GM18858 (cell line): ENCODE measurements at regions not wholly inside any gene's neighbourhood (a gene's known extent, or its start where the extent isn't known, plus 50 kb on each side); places are given as distances from the start of the nearest gene placed in this dataset.

Source experiments
- ATAC-seq: cut with Tn5 transposase; IDR thresholded peaks from one replicate; pipeline ENCODE4 v1.9.1; 2021; ENCODE audit not compliant: unreplicated experiment

DNA sequence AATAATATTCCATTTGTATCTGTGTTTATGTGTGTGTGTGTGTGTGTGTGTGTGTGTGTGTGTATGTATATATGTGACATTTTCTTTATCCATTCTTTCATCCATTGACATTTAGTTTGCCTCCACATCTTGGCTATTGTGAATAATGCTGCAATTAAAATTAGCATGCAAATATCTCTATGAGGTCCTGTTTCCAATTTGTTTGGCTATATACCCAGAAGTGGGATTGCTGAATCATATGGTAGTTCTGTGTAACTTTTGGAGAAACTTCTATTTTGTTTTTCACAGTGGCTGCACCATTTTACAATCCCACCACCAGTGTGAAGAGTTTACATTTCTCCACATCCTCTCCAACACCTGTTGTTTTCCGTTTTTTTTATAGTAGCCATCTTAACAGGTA, 53.1 kb downstream of the CH25H start:
- ATAC-seq, result no peak

DNA sequence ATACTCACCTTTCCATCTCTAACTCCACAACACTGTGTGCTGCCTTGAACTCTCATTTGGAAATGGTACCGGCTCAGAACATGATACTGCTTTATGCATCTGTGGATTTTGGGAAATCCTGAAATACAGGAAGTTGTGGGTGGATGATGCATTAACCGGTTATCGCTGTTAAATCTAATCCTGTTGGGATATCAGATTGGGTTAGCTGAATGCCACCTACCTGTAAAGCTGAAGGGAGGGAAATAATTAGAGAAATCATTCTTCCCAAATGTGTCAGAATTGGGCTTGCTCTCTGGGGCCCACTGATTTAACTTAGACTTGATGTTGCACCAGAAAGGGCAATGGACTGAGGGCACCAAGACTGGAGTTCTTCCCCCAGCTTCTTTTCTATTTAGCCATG, 54.0 kb downstream of the CH25H start:
- ATAC-seq, result no peak

DNA sequence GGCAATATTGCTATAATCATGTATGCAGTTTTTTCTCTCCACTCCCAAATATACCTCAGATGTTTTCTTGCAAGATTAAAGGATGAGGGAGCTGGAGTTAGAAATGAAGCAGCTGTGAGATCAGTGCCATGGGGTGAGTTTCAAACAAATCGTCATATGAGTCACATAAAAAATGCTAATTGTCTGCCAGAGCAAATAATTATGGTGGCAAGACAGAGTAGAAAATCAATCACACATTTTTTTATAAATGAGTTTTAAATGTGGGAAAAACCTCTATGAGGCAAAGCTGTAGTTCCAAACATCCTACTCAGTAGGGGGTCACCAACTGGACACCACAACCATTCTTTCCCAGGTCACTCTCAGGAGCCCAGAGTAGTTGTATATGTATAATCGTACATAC, 55.3 kb downstream of the CH25H start:
- ATAC-seq, result no peak

DNA sequence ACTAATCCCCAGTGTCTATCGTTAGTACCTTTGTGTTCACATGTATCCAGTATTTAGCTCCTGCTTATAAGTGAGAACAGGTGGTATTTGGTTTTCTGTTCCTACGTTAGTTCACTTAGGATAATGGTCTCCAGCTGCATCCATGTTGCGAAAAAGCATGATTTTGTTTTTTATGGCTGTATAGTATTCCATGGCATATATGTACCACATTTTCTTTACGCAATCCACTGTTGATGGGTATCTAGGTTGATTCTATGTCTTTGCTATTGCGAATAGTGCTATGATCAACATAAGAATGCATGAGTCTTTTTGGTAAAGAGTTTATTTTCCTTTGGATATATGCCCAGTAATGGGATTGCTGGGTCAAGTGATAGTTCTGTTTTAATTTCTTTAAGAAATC, 59.1 kb downstream of the CH25H start:
- no peak for ATAC-seq

DNA sequence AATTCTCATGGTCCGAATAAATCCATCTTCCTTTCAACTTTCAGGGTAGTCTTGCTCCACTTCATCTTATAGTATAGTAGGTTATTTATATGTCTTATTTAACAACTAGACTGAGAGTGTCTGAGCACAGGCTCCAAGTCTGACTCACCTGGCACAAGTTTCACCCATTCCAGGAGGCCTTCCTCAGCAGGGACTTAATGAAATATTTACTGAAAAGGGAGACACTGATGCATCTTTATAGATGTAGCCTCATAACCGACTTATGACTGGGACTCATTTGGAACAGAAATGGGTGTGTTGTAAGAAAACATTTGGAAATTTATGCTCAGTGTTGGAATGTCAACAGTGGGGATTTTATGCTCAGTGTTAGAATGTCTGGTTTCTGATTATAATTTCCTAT, 59.9 kb downstream of the CH25H start:
- ATAC-seq, result no peak

DNA sequence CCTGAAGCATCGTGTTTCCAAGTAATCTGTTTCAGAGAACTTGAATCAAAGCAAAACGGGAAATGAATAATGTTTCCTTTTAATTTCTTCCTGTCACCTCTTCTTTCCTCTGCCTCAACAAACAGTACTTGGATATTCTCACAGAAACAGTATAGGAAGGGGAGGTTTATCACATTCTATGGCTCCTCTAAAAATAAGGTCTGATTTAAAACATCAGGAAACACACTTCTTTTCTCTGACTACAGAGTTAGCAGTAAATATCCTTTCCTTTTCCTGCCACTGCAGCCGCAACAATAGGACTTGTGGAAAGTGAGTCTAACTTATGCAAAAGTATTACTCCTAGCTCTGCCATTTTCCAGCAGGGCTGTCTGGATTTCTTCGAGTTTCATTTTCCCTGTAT, 62.3 kb downstream of the CH25H start:
- ATAC-seq, result no peak

DNA sequence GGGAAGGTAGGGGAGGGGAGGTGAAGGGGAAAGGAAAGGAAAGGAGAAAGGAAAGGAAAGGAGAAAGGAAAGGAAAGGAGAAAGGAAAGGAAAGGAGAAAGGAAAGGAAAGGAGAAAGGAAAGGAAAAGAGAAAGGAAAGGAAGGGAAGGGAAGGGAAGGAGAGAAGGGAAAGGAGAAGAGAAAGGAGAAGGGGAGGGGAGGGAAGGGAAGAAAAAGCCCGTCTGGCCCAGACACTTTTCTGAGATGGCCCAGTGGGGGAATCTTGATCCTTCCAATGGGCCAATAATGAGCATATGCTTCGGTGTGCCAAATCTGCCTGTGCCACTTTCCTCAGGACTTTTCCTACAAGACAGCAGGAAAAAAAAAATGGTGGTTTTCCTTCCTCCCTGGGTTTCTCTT, 64.5 kb downstream of the CH25H start:
- no peak for ATAC-seq

DNA sequence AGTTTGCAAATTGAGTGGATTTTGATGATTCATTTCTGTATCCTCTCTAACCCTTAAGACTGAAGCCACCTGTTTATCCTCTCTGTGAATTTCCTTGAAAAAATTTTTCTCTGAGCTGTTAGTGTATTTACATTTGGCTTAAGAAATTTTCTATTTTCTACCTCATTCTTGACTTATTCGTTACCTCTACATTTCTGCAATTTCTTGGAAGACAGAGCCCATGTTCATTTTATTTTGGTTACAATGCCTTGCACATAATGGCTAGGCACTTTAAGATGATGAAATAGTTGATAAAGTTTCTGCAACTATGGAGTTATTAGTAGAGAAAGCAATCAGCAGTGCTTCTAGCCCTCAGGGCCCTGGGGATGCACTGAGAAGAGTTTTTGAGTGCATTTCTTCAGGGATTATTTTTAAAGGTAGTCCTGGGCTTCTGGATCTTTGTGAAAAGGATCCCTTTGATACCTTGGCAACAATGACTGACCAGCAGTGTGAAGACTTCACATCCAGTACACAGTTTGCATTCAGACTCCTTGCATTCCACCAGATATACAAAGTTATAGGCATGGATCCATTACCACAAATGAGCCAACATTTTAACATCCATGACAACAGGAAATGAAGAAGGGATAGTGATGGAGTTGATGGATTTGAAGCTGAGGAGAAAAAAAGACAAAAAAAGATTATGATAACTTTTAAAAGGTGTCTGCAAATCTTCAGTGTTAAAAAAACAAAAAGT, 68.2 kb downstream of the CH25H start:
- ATAC-seq, result no peak

DNA sequence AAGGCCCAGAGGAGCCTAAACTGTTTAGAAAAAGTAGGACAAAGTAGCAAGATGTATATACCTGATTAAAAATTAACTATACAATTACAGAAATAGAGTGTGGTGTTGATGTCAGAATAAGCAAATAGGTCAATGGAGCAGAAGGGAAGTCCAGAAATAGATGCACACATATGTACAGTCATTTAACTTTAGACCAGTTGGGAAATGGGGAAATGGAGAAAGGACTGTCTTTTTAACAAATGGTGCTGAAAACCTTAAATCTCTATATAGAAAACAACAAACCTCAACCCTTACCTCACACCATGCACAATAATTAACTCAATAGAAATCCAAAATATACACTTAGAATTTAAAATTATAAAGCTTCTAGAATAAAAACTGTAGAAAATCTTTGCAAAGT, 72.2 kb downstream of the CH25H start:
- ATAC-seq, result peak; percentile 40

DNA sequence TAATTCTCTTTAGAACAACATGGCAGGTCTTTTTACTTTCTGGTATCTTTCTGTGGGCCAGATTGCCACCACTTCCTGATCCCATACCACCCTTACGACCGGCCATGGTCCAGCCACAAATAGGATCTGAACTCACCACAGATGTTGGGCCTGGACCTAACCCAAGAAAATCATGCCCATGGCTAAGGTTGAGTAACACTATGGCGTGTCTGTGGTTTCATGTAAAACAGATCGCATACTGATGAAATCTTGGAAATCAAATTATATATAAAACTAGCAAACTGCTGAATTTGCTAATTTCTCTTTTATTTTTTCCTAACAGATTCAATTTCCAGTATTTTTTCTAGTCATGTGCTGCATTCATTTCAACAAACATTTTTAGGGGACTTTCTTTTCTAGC, 77.2 kb downstream of the CH25H start:
- ATAC-seq, result no peak

DNA sequence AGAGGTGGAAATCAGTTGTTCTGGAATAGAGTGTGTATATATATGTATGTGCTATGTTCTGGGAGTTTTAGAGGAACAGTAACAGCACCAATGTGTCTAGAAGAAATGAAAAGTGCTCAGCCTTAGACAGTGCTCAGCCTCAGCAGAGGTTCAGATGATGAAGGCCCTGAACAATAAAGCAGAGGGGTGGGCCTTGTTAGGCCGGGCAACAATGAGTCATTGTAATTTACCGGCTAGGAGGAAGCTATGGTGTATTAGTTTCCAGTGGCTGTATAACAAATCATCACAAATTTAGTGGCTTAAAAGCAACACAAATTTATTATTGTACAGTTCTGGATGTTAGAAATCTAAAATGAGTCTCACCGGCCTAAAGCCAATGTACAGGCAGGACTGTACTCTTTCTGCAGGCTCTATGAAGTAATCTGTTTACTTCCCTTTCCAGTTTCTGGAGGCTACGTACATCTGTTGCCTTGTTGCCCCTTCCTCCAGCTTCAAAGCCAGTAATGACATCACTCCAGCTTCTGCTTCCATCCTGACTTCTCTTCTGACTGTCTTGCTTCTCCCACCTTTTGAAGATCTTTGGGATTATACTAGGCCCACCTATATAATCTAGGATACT, 84.6 kb downstream of the CH25H start:
- ATAC-seq, result no peak

DNA sequence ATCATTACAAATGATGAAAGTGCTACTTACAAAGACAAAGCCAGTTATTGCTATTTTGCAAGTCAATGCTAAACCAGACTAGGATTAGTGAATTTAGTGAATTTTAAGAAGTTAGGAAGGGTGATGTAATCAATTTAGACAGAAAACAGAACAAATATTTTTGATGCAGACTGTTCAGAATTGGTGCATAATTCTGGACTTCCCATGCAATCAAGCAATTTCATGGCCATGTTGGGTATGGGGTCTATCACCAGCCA, 85.4 kb downstream of the CH25H start:
- ATAC-seq, result no peak

DNA sequence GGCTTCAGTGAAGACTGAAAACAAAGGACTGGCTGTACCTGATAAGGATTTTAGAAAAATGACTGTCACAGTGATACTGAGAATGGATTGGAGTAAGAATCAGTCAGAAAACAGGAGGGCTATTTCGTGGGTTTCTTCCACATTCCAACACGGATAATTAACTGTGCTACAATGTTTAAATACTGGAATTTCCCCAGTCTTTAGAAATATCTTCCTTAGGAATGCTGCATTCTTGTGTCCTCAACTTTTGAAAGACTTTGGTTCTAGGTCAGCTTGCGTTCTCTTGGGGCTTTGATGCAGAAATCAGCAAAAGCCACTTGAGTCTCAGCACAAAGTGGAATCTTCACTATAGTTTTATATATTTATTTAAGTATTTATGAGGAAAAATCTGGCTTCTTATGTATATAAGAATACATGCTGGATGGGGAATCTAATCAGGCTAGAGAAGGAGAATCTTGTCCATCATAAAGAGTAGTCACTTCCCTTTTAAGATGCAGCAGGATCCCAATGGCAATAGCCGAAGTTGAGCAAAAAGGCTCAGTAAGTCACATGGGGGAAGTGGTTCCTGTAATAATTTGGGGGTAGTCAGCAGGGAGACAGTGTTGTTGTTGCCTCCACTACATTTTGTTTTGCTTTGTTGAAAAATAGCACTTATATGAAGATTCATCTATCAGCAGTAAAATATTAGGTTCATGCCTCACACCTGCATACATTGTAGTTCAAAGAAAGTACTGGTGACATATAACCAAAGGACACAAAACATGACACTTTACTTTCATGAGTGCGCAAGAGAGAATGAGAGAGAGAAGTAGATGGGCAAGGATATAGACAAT, 86.0 kb downstream of the CH25H start:
- no peak for ATAC-seq

DNA sequence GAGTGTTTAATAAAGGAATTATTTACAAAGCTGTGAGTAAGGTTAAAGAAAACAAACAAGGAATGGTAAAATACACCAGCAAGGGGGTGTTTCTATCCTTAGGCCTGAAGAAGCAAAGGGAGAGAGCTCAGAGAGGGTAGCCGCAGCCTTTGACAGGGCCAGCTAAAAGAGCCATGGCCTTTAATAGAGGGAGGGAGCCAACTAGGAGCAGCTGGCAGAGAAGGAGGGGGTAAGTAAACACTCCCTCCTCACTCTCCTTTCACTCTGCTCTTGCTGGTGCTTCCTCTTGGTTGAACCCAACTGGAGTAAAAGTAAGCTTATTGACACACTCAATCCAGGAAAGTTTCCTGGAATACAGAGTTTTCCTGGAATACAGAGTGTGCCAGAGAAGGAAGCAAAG, 87.5 kb downstream of the CH25H start:
- ATAC-seq, result no peak

DNA sequence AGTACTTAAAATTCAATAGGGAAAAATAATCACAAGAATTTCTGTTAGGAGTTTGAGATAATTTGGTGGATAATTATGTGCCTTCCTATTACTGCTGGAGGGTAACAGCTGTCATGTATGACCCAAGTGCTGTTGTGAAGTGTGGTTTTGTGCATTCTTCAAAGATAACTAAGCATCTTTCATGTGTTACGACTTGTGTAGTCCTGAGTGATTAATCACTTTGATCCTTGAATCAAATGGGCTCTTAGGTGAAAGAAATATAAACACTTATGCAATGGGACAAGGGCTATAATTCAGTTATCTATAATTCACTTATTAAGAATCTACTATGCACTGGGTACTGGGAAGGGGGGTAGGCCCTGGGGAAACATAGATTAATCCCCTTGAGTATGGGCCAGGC, 89.0 kb downstream of the CH25H start:
- no peak for ATAC-seq

DNA sequence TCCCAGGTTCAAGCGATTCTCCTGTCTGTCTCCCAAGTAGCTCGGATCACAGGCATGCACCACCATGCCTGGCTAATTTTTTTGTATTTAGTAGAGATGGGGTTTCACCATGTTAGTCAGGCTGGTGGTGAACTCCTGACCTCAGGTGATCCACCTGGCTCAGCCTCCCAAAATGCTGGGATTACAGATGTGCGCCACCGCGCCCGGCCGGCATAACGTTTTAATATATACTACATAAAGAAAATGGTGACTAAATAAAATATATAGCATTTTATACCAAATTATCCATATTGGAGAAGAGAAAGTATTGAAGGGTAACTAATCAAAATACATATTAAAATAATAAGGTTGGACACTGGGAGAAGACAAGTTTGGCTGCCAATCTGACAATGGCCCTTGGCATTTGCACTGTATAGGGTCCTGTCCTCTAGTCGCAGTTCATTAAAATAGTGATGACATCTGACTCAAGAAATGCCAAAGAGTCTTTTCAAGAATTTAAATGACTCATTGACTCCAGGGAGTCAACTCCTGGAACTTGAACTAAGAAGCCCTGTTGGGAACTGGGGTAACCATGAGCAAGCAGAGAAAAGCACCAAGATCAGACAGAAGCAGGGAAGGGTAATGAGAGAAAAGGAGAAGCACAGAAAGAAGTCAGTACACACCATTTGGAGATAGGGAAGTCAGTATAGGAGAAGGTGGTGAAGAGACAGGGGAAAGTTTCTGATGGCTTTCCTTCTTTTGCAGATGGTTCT, 91.1 kb downstream of the CH25H start:
- no peak for ATAC-seq

DNA sequence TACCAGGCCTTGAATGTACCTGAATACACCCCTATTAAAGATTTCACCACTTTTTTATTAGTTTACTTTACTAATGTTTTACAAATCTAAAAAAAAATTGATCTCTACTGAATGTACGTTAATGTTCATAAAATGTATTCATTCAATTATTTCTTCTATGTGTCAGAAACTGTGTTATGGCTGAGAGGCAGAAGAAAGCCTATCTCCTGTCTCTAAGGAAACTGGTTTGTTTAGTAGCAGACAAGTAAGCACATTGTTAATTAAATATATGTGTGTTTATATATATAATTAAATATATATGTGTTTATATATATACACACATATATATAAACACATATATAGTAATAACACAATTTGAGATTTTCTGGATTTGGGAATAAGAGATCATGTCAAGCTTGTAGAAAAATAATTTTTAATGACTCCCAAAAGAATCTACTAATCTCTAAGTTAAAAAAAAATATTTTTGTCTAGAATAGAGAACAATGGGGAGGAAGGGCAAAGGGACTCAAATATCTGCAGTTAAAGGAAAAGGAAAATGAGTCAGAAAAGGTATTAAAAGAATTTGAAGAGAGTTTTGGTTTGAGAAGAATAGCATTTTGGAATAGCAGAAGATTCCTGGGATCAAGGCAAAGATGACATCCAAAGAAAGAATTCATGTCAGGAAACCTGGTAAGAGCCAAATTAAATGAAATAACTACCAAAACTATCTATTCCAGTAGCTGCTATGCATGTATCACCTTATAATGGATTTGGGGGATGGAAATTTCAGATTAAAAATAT, 92.1 kb downstream of the CH25H start:
- ATAC-seq, result no peak

DNA sequence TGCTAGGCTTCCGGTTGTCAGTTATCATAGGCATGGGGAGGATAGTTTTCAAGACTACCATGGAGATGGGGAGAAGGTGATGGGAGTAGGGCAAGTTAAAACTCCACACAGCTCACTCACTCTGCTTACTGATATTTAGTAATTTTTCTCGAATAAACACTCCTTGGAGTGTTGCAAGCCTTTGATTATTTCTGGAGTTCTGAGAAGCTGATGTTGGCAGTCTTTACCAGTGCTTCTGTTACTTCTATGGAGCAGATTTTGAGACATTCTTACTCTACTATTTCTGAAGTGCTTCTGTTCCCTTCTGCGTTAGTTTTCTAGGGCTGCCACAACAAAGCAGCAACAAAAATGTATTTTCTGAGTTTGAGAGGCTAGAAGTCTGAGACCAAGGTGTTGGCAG, 104.4 kb downstream of the CH25H start:
- no peak for ATAC-seq

DNA sequence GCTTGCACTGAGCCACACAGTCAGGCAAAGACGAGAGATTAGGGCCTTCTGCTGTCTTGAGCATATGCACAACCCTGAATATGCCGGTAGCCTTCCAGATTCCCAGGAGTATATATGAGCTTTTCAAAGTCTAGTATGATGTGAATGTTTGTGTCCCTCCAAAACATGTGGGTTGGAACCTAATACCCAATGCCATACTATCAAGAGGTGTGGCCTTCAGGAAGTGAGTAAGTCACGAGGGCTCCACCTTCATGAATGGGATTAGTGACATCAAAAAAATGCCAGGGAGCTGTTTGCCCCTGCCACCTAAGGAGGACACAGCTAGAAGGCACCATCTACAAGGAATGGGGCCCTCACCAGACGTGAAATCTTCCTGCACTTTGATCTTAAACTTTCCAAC, 105.2 kb downstream of the CH25H start:
- no peak for ATAC-seq

DNA sequence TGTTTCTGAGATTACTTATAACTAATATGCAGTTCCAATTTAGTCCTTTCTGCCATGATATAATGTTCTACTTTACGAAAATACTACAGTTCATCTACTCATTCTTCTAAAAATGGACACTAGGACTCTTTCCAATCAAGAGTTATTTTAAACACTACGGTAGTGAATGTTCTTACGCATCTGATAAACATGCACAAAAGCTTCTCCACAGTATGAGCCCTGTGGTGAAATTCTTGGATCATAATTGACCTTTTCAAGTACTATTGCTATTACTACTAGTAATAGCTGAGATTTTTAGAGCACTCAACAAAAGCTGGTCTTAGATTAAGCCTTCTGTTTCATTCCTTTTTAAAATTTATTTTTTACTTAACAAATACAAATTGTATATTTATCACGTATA, 106.4 kb downstream of the CH25H start:
- no peak for ATAC-seq

DNA sequence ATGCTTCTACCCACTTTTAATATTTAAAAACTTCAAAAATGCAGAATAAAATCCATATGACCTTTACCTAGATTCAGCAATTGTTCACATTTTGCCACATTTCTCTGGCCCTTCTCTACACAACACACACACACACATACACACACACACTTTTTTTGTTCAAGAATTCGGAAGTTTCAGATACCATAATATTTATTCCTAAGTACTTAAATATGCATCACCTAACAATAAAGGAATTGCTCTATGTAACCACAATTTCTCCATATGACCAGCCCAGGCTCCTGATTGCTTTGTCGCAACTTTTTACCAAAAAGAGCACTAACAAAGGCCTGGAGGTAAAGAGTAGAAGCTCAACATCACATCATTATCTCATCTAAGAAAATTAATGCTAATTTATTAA, 106.6 kb downstream of the FAS start:
- ATAC-seq, result no peak
